Kidney (tissue), 13 donors: ENCODE measurements at regions not wholly inside any gene's neighbourhood (a gene's known extent, or its start where the extent isn't known, plus 50 kb on each side); places are given as distances from the start of the nearest gene placed in this dataset.
A peak's percentile ranks its signal among the peaks of the same experiment; 100 is the strongest.
"Not testable (repeated sequence)": the region's sequence is repeated elsewhere in the genome, so short reads cannot be mapped to it uniquely, and the experiment has no call there.

Experiments used
- DNase-seq, 5 donors: peaks; one replicate each; pipeline ENCODE4 v3.0.0-alpha.2; 2013 to 2020
- FAIRE-seq: peaks from 2 replicates; lab custom pipeline; 2012; peaks lifted over from hg19 to GRCh38; lab: Jason Lieb, UNC
- H3K27ac ChIP-seq, 2 donors: one replicate each; pipeline ENCODE4 v1.7.0; 2013; ENCODE audit warnings: low read depth in 2 of 2, low read length in 2 of 2, inconsistent platforms in 1 of 2
- H3K27me3 ChIP-seq: one replicate; pipeline ENCODE4 v1.7.1; 2013; ENCODE audit warnings: low read length, inconsistent platforms; ENCODE audit not compliant: control insufficient read depth, insufficient read depth
- H3K36me3 ChIP-seq, 3 donors: one replicate each; pipeline versions ENCODE4 v1.7.0 to v1.7.1; 2013; ENCODE audit warnings: low read length in 3 of 3, control low read depth in 1 of 3, inconsistent platforms in 1 of 3; ENCODE audit not compliant: insufficient read depth in 3 of 3, control insufficient read depth in 2 of 3
- H3K4me1 ChIP-seq, 3 donors: one replicate each; pipeline versions ENCODE4 v1.7.0 to v1.7.1; 2013; ENCODE audit warnings: low read length in 3 of 3, inconsistent platforms in 1 of 3, low read depth in 1 of 3; ENCODE audit not compliant: control insufficient read depth in 2 of 3, insufficient read depth in 2 of 3
- H3K4me3 ChIP-seq, 3 donors: one replicate each; pipeline versions ENCODE4 v1.7.0 to v1.8.1; 2013; ENCODE audit warnings: low read length in 3 of 3, control low read depth in 1 of 3, inconsistent platforms in 1 of 3
- H3K9ac ChIP-seq, 3 donors: one replicate each; pipeline versions ENCODE4 v1.7.0 to v1.7.1; 2013; ENCODE audit warnings: low read length in 3 of 3, control low read depth in 1 of 3, inconsistent platforms in 1 of 3
- H3K9me3 ChIP-seq, 3 donors: one replicate each; pipeline versions ENCODE4 v1.7.0 to v1.7.1; 2013; ENCODE audit warnings: low read length in 3 of 3, control low read depth in 1 of 3, inconsistent platforms in 1 of 3; ENCODE audit not compliant: control insufficient read depth in 2 of 3, insufficient read depth in 1 of 3
- CTCF ChIP-seq: IDR thresholded peaks from 3 replicates; pipeline ENCODE4 v1.5.1; 2012; ENCODE audit warnings: mild to moderate bottlenecking, moderate library complexity, borderline replicate concordance; ENCODE audit not compliant: insufficient read depth; ENCODE audit errors: extremely low read depth
- intact Hi-C: fragments of 100-400 bp; cut with DNase I; formaldehyde crosslinking; loops from one replicate; pipeline ENCODE4 v1.11.1; 2022
- donor health status: control.
- donor health status: control.
- donor health status: control.
- donor health status: control.
- donor health status: control.
- donor health status: DM: yes; HTN: yes; CAD: no.
- donor health status: Normal renal cell carcinoma (clear cell type).

GRCh38 chr12:33759279-33759678, 263.0 kb upstream of the ALG10 start:
- no peak overlapping the region for H3K9ac ChIP-seq

GRCh38 chr12:33763331-33763730, 259.0 kb upstream of the ALG10 start:
- TF ChIP-seq CTCF = no peak
- no peak overlapping the region for H3K4me3 ChIP-seq
- intact Hi-C loops = no loop called here
- no peaks in the 10 kb centered on the region for H3K36me3 ChIP-seq
- no peak overlapping the region for H3K27ac ChIP-seq
- H3K4me1 ChIP-seq = no peaks in the 10 kb centered on the region
- H3K9me3 ChIP-seq = no peaks in the 10 kb centered on the region
- no peaks in the 10 kb centered on the region for H3K27me3 ChIP-seq
- FAIRE-seq = no peak
- H3K9ac ChIP-seq = no peak overlapping the region
- DNase-seq = no peak

More at GRCh38 chr12:33759279-33759678, 263.0 kb upstream of the ALG10 start:
- H3K4me1 ChIP-seq = no peaks in the 10 kb centered on the region
- H3K4me3 ChIP-seq = no peak overlapping the region
- no peaks in the 10 kb centered on the region for H3K27me3 ChIP-seq
- no peak for TF ChIP-seq CTCF
- DNase-seq = no peak
- no peaks in the 10 kb centered on the region for H3K36me3 ChIP-seq
- no peak for FAIRE-seq
- no peaks in the 10 kb centered on the region for H3K9me3 ChIP-seq
- intact Hi-C loops = no loop called here
- H3K27ac ChIP-seq = no peak overlapping the region

GRCh38 chr12:33770652-33771051, 251.6 kb upstream of the ALG10 start:
- intact Hi-C loops = no loop called here
- no peak overlapping the region for H3K27ac ChIP-seq
- FAIRE-seq (no peak), DNase-seq (no peak)
- no peak overlapping the region for H3K9ac ChIP-seq
- no peaks in the 10 kb centered on the region for H3K36me3 ChIP-seq
- no peaks in the 10 kb centered on the region for H3K4me1 ChIP-seq
- no peaks in the 10 kb centered on the region for H3K27me3 ChIP-seq
- no peak overlapping the region for H3K4me3 ChIP-seq
- no peaks in the 10 kb centered on the region for H3K9me3 ChIP-seq
- no peak for TF ChIP-seq CTCF

GRCh38 chr12:33771889-33772288, 250.4 kb upstream of the ALG10 start:
- DNase-seq (no peak), FAIRE-seq (no peak)
- no peak for TF ChIP-seq CTCF
- no peak overlapping the region for H3K4me3 ChIP-seq
- H3K4me1 ChIP-seq = no peaks in the 10 kb centered on the region
- intact Hi-C loops = no loop called here
- H3K9ac ChIP-seq = no peak overlapping the region
- no peak overlapping the region for H3K27ac ChIP-seq
- H3K9me3 ChIP-seq = no peaks in the 10 kb centered on the region
- H3K36me3 ChIP-seq = no peaks in the 10 kb centered on the region
- H3K27me3 ChIP-seq = no peaks in the 10 kb centered on the region

- H3K4me1 ChIP-seq, intact Hi-C loops, FAIRE-seq, H3K9me3 ChIP-seq, H3K36me3 ChIP-seq, H3K27me3 ChIP-seq, H3K27ac ChIP-seq, H3K9ac ChIP-seq, H3K4me3 ChIP-seq: not testable (repeated sequence)
- peak in 1 of 5 donors; percentile 37 for DNase-seq
Observed at GRCh38 chr12:33773091-33773490, 249.2 kb upstream of the ALG10 start.
